ELF-1 (cell line): ENCODE measurements at regions not wholly inside any gene's neighbourhood (a gene's known extent, or its start where the extent isn't known, plus 50 kb on each side); places are given as distances from the start of the nearest gene placed in this dataset.
"Not testable (repeated sequence)": the region's sequence is repeated elsewhere in the genome, so short reads cannot be mapped to it uniquely, and the experiment has no call there.

ENCODE experiments used
- DNase-seq: peaks from one replicate; pipeline ENCODE4 v3.0.0-alpha.2; 2016; ENCODE audit warnings: low read depth, low spot score

DNA sequence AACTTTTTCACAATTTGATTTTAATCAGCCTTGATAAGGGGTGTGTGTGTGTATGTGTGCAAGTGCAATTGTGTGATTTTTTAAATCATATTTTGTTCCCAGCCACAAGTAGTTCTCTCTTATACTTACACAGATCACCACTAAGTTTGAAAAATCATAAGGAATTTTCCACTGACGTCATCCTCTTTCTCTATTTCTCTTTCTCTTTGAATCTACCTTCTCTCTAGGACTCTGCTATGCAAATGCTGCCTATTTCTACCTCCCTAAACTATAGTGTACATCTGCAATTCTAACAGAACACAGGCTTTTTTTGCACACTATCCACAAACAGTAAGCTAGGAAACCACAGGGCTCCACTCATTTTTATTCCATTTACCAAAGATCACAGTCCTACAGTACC is 254.6 kb upstream of the CYLC2 start:
- DNase-seq = no peak

DNA sequence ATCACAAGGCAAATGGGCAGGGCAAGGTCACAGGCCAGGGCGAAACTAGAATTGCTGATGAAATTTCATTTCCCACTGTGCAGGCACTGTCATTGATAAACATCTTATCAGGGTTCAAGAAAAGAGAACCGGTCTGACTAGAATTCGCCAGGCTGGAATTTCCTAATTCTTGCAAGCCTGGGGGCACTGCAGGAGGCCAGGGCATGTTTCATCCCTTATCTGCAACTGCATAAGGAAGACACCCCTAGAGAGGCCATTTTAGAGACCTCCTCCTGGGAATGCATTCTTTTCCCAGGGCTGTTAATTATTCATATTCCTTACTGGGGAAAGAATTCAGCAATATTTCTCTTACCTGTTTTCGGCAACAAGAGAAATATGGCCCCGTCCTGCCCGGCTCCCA is 266.2 kb upstream of the CYLC2 start:
- no peak for DNase-seq

DNA sequence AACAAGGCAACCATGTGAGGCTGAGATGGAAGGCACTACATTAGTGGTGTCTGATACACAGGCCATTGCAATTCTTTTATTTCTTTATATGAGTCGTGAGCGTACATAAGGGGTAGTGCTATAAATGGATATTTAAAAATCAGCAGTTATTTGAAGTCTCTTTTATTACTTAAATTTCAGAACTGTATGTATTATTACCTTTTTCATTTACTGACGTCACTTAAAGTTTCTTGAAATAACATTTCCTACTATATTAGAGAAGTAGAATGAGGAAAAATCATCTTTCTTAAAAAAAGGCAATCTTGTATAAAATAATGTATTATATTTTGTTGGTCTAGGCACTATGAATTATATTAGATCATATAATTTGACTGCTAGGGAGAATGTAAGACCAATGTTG is 280.9 kb upstream of the CYLC2 start:
- DNase-seq = no peak

DNA sequence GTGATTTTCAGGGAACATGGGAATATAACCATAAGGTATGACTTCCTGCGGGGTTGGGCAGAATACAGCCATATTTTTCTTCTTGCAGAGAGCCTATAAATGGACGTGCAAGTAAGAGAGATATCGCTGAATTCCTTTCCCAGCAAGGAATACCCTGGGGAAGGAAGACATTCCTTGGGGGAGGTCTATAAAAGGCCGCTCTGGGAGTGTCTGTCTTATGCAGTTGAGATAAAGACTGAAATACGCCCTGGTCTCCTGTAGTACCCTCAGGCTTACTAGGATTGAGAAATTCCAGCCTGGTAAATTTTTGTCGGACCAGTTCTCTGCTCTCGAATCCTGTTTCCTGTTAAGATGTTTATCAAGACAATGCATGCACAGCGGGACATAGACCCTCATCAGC is 282.2 kb upstream of the CYLC2 start:
- not testable (repeated sequence) for DNase-seq

DNA sequence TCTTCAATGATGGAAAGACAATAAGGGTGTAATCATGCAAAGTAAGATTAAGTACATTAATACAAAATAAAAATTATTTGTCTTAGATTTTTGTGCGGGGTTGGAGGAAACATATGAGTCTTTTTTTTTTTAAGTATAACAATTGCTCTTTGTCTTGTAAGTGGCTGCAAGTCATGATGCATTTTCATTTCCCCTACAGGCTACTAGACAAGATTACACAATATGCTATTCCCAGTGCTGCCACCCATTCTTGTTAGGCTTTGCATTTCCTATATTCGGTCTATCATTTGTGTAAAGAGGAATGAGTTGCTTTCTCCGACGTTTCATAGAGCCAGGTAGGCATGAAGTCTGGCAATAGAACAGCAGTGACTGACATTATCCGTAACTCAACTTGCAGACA is 294.2 kb upstream of the CYLC2 start:
- no peak for DNase-seq

DNA sequence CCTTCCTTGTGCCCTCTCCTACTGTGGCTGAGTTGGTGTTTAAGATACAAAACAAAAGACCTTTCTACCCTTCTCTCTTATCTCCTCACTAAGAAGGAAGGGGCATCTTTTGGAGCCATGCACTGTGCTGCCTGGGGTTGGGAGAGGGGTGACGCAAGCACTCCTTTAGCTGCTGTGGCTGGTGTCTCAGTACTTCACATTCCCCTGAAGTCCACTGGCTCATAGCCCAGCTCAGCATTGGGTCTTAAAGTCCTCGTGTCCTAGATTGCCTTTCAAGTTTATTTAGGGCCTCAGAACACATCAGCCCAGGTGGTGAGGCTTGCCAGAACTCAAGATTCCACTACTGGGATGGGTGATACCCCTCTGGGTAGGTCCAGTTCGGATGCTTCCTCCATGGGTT is 325.9 kb upstream of the CYLC2 start:
- no peak for DNase-seq

DNA sequence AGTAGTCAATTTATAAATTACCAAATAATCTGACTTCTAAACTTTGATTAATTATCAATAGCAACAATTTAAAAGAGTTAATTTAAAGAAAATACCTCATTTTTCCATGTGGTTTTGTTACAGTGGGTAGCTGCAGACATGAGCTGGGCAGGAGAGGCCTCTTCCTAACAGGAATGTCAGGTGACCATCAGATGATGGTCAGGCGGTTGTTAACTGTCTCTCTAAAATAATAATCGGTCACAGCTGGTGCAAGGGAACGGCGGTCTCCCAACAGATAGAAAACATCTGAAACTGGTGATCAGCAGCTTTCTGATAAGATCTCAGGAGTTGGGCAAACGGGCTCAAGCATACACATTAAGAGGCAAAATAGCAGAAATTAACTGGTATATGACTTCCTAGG is 342.7 kb upstream of the CYLC2 start:
- no peak for DNase-seq

DNA sequence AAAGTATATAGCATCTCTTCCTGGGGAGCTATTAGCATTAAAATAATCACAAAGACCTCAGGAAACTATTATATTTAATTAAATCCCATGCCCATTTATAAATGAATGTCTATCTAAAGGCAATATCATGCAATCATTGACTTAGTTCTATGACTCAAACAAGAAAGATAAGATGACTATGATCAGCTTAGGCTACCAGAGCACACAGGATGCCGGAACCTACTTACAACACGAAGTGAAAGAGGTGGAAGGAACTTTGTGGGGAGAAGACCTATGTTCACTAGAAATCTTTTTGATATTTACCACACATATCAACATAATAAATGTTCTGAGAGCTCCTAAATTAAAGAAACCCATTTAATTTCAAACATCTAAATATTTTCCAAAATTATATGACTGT is 344.2 kb upstream of the CYLC2 start:
- DNase-seq = no peak

DNA sequence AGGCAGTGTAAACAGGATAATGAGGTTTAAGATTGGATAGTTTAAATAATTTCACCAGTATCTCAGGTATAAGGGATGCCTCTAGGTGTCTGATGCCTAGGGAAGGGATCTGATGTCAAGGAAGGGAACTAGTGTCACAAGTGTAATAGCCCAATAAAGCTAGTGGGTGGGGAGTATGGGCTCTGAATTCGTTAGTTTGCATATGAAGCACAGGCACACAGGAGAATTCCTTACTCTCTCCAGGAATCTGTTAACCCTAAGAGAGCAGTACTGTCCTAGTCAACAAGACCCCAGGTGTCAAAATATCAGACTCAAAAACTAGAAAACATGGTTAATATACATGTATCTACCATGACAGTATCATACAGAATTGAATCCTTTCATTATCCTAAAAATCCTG is 352.5 kb upstream of the CYLC2 start:
- DNase-seq = no peak

DNA sequence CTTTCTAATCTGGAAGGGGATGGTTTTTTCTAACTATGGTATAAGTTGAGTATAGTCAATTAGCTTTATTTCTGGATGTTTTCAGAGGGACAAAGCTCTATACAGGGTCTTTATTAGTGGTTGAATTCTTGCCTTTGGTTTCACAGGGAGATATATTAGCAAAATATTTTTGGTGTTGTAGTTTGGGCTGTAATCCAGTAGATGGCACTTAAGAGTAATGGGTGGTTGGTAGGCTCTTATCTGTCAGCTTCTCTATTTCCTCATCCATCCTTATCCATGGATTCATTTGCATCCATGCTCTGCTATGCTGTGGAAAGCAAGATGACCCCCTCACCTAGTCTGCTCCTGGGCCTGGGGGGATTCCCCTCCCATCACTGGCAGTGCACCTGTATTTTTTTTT is 363.6 kb upstream of the CYLC2 start:
- DNase-seq = no peak

DNA sequence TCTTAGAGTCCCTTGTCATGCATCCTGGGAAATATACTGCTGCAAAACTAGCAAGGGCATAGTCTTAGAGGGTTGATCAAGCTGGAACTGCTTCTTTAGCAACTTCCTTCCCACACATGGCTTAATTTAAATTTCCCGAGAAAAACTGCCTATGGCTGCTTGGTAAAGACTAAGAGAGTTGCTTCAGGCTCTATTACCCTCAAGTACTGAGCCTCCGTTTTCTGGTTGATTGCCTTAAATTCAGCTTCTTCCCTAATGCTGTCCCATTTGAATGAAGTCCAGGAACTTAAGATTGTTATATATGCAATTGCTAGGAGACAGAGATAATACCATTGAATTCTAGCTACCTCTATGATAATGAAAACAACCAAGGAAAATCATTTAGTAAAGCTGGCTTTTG is 385.7 kb upstream of the CYLC2 start:
- DNase-seq = no peak

DNA sequence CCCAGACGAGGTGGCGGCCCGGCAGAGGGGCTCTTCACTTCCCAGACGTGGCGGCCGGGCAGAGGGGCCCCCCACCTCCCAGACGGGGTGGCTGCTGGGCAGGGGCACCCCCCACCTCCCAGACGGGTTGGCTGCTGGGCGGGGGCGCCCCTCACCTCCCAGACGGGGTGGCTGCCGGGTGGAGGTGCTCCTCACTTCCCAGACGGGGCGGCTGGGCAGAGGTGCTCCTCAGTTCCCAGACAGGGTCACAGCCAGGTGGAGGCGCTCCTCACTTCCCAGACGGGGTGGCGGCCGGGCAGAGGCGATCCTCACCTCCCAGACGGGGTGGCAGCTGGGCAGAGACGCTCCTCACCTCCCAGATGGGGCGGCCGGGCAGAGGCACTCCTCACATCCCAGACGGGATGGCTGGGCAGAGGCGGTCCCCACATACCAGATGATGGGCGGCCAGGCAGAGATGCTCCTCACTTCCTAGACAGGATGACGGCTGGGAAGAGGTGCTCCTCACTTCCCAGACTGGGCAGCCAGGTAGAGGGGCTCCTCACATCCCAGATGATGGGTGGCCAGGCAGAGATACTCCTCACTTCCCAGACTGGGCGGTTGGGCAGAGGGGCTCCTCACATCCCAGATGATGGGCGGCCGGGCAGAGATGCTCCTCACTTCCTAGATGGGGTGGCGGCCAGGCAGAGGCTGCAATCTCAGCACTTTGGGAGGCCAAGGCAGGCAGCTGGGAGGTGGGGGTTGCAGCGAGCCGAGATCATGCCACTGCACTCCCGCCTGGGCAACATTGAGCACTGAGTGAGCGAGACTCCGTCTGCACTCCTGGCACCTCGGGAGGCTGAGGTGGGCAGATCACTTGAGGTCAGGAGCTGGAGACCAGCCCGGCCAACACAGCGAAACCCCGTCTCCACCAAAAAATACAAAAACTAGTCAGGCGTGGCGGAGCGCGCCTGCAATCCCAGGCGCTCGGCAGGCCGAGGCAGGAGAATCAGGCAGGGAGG is 391.6 kb upstream of the CYLC2 start:
- not testable (repeated sequence) for DNase-seq

DNA sequence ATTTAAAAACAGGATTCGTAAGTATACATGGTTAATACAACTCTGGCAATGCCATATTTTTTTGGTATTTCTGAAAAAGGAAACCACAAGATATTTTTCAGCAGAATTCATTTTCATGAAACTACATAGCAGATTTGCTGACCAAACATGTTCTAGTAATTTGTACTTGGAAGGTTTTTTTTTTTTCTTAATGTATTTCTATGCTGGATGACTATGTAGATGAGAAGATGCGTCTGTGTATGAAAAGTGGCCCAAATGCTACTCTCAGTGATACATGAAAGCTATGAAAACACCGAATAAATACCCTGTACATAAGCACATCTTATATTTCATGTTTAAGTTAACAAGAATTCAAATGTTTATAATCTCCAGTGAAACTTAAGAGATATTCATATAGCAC is 400.9 kb upstream of the CYLC2 start:
- no peak for DNase-seq

DNA sequence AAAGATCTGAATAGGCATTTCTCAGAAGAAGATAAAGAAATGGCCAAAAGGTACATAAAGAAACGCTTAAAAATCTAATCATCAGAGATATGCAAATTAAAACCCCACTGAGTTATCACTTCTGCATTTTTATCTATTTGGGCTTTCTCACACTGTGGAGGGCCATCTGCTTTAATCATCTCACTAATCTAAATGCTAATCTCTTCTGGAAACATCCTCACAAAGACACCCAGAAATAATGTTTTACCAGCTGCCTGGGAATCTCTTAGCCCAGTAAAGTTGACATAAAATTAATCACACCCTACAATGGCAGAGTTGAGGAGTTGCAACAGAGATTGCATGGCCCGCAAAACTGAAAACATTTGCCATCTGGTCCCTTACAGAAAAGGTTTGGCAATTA is 407.9 kb upstream of the CYLC2 start:
- DNase-seq = no peak

DNA sequence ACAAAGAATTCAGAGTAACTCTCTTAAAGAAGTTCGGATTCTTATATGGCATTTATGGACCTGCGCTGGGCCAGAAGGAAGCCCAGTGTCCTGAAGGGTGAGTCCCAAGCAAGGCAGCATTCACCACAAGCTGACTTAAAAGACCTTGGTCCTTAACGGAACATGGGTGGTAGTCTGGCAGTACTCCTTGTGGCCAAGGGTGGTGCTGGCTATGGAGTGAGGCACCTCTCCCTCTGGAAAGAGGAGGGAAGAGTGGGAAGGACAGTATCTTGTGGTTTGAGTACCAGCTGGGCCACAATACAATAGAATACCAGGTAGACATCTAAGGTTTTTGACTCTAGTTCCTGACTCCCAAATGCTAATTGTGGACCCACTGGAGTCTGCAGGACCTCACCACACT is 425.7 kb upstream of the CYLC2 start:
- no peak for DNase-seq

DNA sequence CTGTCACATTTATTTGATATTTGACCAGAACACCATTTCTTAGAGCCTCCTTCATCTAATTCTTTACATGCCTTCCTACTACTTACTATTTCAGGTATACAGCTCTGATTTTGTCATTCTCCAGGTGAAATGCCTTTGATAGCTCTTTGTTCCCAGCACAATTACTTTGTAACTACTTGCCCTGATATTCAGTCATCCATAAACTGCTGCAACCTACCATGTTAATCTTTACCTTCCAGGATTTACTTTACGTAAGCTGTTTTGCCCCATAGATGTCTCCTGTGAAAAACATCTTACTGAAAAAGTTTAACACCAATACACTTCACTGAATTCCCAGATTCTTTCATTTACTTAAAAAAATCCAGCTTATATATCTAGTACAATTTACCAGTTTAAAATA is 443.8 kb upstream of the CYLC2 start:
- no peak for DNase-seq

DNA sequence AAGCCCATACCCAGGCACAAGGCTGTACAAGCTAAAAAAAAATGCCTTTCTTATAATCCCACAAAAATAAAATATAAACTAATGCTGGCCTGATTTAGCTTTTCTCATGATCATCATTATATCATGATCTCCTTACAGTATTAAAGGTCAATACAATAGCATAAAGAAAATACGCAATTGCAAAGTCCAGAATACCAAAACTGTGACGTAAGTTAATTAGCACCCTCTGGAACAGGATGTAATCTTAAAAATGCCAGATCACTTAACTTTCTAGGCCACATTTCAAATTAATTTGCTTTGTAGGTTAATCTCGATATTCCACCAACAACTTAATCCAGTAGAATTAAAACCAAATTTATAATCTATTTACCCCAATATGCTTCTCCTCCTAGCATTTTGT is 444.2 kb upstream of the CYLC2 start:
- DNase-seq = no peak

DNA sequence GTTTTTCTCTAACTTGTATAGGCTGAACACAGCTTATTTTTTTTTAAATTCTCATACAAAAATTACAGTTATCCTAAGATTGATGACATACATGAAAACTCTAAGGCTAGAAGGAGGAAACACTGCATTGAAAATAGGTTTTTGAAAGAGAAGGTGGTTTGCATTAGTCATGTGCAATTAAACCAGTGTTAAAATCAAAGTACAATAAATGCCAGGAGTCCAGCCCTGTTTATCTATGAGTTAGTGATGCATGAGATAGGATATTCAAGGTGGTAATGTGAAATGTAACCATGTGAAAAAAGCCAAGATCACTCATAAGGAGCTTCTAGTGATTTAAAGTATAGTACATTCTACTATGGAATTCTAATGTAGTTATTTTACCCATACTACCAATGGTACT is 444.9 kb upstream of the CYLC2 start:
- DNase-seq = no peak

DNA sequence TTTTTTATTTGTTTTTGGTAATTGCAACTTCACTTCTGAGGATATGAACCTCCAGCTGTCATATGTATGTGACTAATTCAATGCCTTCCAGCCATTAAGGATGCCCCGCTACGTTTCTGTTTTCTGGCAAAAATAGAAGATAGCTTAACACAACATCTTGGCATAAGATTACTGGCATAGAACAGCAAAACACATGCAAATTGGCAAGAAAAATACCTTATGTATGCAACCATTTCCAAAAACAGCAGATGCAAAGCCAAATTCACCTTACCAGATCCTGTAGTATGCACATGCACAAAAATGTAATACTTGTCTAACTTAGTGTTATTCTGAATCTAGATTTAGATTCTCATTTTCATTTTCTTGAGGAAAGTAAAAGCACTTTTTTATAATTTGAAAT is 461.1 kb upstream of the CYLC2 start:
- DNase-seq = no peak

DNA sequence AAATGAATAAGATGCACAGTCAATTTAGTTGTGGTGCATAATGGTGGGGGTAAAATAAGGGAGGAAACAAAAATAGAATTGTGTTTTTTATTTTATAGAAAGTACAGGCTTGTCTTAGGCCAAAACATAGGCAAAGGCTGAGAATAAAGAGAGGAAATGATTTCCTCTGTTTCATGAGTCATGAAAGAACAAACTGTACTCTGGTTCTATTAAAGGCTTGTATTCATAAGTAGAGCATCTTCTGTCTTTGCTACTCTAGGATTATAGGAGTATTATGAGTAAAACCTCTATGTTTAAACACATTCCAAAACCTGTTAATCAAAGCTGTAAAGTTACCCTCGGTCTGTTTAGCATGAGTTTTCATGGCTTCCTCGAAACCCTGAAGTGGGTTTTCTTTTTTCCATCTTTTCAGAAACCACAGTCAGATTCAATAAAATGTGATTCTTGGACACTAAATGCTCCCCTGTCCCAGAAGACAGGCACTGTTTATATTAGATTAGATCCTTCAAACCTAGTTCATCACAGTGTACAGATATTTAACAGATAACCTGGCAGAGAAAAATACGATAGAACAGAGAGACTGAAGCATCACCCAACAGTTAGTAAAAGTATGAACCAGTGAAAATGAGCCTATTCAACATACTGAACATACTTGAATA is 473.9 kb upstream of the CYLC2 start:
- no peak for DNase-seq

DNA sequence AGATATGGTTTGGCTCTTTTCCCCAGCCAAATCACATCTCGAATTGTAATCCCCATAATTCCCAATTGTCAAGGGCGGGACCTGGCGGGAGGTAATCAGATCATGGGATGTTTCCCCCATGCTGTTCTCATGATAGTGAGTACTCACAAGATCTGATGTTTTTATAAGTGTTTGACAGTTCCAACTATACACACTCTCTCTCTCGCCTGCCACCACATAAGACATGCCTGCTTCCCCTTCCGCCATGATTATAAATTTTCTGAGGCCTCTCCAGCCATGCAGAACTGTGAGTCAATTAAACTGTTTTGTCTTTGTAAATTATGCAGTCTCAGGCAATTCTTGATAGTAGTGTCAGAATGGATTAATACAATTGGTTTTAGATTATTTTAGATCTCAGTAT is 475.7 kb upstream of the CYLC2 start:
- no peak for DNase-seq

DNA sequence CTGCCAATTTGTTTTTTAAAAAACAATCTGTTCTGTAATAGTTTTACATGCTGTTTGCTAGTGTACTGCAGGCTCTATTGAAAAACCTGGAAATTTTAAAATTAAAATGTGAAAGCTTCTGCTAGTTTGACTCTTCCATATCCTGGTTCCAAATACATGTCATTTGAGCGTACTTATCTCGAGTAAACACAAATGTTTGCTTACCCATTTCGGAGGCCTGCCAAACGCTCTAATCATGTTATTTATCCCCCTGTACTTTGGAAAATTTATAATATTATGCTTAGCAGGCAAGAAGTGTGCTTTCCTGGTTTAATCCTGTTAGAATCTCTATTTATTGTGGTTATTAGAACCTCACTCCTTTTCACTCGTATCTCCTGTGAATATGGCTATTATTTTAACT is 476.8 kb upstream of the CYLC2 start:
- DNase-seq = no peak

DNA sequence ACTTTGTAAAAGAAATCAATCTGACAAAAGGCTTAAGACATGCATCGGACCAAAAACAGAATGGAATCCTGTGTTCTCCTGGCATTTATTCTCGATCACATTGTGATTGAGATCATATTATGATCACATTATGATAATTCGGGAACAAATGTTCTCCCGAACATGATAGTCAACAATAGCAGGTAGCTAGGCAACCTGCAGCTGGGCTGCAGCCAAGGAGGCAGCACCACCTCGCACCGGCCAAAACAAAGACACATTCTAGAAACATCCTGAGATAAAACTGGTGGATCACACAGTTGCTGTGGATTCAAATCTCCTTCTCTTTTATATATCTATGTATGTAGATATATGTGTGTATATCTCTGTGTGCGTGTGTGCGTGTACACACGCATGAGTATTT is 480.6 kb upstream of the CYLC2 start:
- DNase-seq = no peak
